GM12864 (cell line): ENCODE measurements at regions not wholly inside any gene's neighbourhood (a gene's known extent, or its start where the extent isn't known, plus 50 kb on each side); places are given as distances from the start of the nearest gene placed in this dataset.

Source experiments
- DNase-seq: peaks from one replicate; pipeline ENCODE4 v3.0.0-alpha.2; 2011; ENCODE audit warnings: low read depth
- H3K4me3 ChIP-seq: 2 replicates; pipeline ENCODE4 v1.5.1; 2011; ENCODE audit warnings: mild to moderate bottlenecking, low read depth, low read length, control low read depth
- TF ChIP-seq, protein P1 (sequence below): IDR thresholded peaks from 2 replicates; pipeline ENCODE4 v1.5.1; 2011; ENCODE audit warnings: low read depth, mild to moderate bottlenecking, moderate library complexity, low read length, control low read depth, inconsistent platforms; ENCODE audit errors: missing control alignments

GRCh38 chrX:39311646-39312045 is 510.4 kb downstream of the MID1IP1 start:
- TF ChIP-seq, protein P1, sequence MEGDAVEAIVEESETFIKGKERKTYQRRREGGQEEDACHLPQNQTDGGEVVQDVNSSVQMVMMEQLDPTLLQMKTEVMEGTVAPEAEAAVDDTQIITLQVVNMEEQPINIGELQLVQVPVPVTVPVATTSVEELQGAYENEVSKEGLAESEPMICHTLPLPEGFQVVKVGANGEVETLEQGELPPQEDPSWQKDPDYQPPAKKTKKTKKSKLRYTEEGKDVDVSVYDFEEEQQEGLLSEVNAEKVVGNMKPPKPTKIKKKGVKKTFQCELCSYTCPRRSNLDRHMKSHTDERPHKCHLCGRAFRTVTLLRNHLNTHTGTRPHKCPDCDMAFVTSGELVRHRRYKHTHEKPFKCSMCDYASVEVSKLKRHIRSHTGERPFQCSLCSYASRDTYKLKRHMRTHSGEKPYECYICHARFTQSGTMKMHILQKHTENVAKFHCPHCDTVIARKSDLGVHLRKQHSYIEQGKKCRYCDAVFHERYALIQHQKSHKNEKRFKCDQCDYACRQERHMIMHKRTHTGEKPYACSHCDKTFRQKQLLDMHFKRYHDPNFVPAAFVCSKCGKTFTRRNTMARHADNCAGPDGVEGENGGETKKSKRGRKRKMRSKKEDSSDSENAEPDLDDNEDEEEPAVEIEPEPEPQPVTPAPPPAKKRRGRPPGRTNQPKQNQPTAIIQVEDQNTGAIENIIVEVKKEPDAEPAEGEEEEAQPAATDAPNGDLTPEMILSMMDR = no peak
- H3K4me3 ChIP-seq = no peak overlapping the region
- no peak for DNase-seq

DNA sequence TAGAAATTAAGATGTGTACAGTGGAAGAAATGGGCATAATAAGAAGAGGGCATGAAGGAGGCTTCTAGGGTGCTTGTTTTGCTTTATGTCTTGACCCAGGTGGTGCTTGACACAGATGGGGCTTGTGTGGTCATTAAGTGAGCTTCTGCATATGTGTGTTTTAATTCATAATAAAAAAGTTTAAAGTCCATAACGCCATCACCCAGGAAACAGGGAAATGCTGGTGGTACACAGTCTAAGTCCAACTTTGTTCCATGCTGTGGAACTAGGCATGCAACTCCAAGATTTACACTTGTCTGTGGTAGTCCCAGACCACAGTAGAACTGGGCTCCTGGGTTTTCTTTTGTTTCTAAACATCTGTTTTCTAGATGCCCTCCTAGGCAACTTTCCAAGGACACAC is 511.9 kb downstream of the MID1IP1 start:
- H3K4me3 ChIP-seq = no peak overlapping the region
- TF ChIP-seq, protein P1 = no peak
- no peak for DNase-seq

DNA sequence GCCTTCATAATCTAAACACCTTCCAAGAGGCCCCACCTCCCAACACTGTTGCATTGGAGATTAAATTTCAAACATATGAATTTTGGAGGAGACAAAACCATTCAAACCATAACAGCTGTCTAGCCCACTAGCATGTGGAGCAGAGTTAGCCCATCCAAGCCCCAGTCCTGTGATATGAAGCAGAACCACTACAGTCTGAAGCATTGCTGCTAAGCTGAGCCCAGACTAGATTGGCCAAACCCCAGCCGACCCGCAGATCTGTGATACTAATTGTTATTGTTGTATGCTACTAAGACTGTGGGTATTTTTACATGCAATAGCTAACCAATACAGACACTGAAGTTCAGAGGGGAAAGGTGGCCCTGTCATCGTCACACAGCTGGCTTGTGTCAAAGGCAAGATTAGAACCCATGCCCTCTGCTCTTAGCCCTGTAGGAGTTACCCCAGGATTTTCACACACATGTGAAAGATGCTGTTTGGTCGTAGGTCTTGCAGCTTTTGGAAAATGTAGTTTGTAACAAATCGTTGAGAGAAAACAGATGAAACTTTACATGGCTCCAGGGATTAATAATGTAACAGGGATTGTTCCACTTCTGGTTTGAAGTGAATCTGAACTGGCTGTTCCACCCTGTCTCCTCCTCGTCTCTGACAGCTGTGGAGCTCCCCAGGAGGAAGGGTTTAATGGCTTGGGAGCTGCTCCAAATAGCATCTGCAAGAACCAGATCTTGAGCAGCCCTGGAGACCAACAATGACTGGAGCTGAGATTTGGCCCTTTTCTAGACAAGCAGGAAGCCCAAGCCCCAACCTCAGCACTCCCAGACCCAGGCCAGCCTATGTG is 517.5 kb downstream of the MID1IP1 start:
- DNase-seq = no peak
- no peak overlapping the region for H3K4me3 ChIP-seq
- TF ChIP-seq, protein P1 = no peak

GRCh38 chrX:39320165-39320564 is 518.9 kb downstream of the MID1IP1 start:
- no peak overlapping the region for H3K4me3 ChIP-seq
- no peak for DNase-seq
- TF ChIP-seq, protein P1 = no peak

GRCh38 chrX:39322496-39322895 is 521.2 kb downstream of the MID1IP1 start:
- TF ChIP-seq, protein P1 = no peak
- no peak for DNase-seq
- no peak overlapping the region for H3K4me3 ChIP-seq

DNA sequence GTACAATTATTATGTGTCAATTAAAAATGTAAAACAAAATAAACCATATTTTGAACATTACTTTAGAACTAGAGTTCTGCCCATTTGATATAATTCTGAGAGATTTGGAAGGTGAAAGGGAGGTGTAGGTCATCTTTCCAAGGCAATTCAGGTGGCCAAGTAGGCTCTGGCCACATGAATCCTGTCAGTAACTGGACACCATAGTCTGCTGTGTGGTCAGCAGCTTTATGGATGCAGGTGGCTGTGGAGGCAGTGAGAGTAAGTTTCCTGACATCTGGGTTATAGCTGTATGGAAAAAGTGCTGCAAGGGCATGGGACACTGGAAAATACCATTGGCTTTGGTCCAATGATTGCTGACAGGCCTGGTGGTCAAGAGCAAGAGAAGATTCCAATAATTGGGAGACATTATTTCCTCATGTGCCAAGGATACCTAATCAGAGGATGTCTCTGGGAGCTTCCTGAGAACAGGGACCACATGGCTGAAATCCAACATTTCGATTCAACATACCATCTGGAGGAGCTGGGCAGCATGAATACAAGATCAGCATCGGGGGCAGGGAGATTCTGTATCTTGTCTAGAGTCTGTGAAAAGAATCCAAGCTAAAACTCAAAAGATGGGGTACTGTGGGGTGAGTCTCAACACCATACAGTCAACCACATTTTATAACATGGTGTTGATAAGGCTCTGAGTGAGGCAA is 523.1 kb downstream of the MID1IP1 start:
- no peak for DNase-seq
- H3K4me3 ChIP-seq = no peak overlapping the region
- TF ChIP-seq, protein P1 = no peak

- DNase-seq = no peak
- TF ChIP-seq, protein P1 = no peak
- H3K4me3 ChIP-seq = no peak overlapping the region
Observed at GRCh38 chrX:39327255-39327654, 526.0 kb downstream of the MID1IP1 start.
